Neural cell (in vitro differentiated cells): ENCODE measurements at regions not wholly inside any gene's neighbourhood (a gene's known extent, or its start where the extent isn't known, plus 50 kb on each side); places are given as distances from the start of the nearest gene placed in this dataset.

ENCODE experiments used
- H2AFZ ChIP-seq: fragments of 200-600, 300-800 bp; sonication (generic), shearing (Covaris generic); 2 replicates; pipeline ENCODE4 v1.6.0; 2014; ENCODE audit warnings: low read depth, mild to moderate bottlenecking, antibody characterized with exemption, low read length, moderate library complexity
- H3F3A ChIP-seq: fragments of 200-600 bp; shearing (Covaris generic); 2 replicates; pipeline ENCODE4 v1.6.1; 2016; ENCODE audit warnings: mild to moderate bottlenecking, moderate library complexity, mixed read lengths, antibody characterized with exemption, low read length; ENCODE audit not compliant: insufficient read depth, poor library complexity, severe bottlenecking
- H3K27ac ChIP-seq: fragments of 200-600, 300-800 bp; sonication (generic), shearing (Covaris generic); 2 replicates; pipeline ENCODE4 v1.5.1; 2014; ENCODE audit warnings: mild to moderate bottlenecking, low read length, moderate library complexity
- H3K27me3 ChIP-seq: fragments of 300-800, 200-600 bp; sonication (generic), shearing (Covaris generic); 2 replicates; pipeline ENCODE4 v1.6.0; 2014; ENCODE audit warnings: mild to moderate bottlenecking, low read depth, low read length, moderate library complexity; ENCODE audit not compliant: insufficient read depth
- H3K36me3 ChIP-seq: fragments of 300-800, 200-600 bp; sonication (generic), shearing (Covaris generic); 2 replicates; pipeline ENCODE4 v1.5.1; 2014; ENCODE audit warnings: mild to moderate bottlenecking, antibody characterized with exemption, low read length, moderate library complexity; ENCODE audit not compliant: insufficient read depth
- H3K4me2 ChIP-seq: fragments of 300-800, 200-600 bp; sonication (generic), shearing (Covaris generic); 2 replicates; pipeline ENCODE4 v1.6.0; 2014; ENCODE audit warnings: mild to moderate bottlenecking, low read length
- H3K4me3 ChIP-seq: fragments of 300-800, 200-600 bp; sonication (generic), shearing (Covaris generic); 2 replicates; pipeline ENCODE4 v1.5.1; 2014; ENCODE audit warnings: mild to moderate bottlenecking, low read length, moderate library complexity
- H3K79me2 ChIP-seq: fragments of 200-600 bp; shearing (Covaris generic); replicated peaks from 2 replicates; pipeline ENCODE4 v1.6.0; 2014; ENCODE audit warnings: mild to moderate bottlenecking, low read length, moderate library complexity; ENCODE audit not compliant: insufficient read depth
- H3K9ac ChIP-seq: fragments of 300-800, 200-600 bp; sonication (generic), shearing (Covaris generic); 2 replicates; pipeline ENCODE4 v1.6.1; 2016; ENCODE audit warnings: mild to moderate bottlenecking, low read length, mixed read lengths
- H3K9me2 ChIP-seq: fragments of 200-600 bp; shearing (Covaris generic); 2 replicates; pipeline ENCODE4 v1.6.1; 2016; ENCODE audit warnings: mild to moderate bottlenecking, low read length, mixed read lengths; ENCODE audit not compliant: insufficient read depth
- H3K9me3 ChIP-seq: fragments of 200-600, 300-800 bp; sonication (generic), shearing (Covaris generic); 2 replicates; pipeline ENCODE4 v1.6.1; 2016; ENCODE audit warnings: mild to moderate bottlenecking, mixed run types, low read length, moderate library complexity, mixed read lengths
- H4K20me1 ChIP-seq: fragments of 200-600 bp; shearing (Covaris generic); 2 replicates; pipeline ENCODE4 v1.6.1; 2016; ENCODE audit warnings: mild to moderate bottlenecking, mixed run types; ENCODE audit not compliant: insufficient read depth
- CTCF ChIP-seq: fragments of 450-650 bp; IDR thresholded peaks from 2 replicates; pipeline ENCODE4 v1.5.1; 2014; ENCODE audit warnings: antibody characterized with exemption, mild to moderate bottlenecking, moderate library complexity; ENCODE audit not compliant: poor library complexity, severe bottlenecking
- EP300 ChIP-seq: fragments of 450-650 bp; conservative IDR thresholded peaks from 2 replicates; pipeline ENCODE4 v1.6.1; 2014; ENCODE audit warnings: antibody characterized with exemption, mild to moderate bottlenecking, moderate library complexity; ENCODE audit not compliant: poor library complexity, severe bottlenecking
- EZH2 ChIP-seq: fragments of 200-600, 300-800 bp; shearing (Covaris generic), sonication (generic); IDR thresholded peaks from 2 replicates; pipeline ENCODE4 v1.6.1; 2014; ENCODE audit warnings: antibody characterized with exemption, low read length, borderline replicate concordance, mild to moderate bottlenecking; ENCODE audit not compliant: insufficient read depth, poor library complexity, severe bottlenecking
- MXI1 ChIP-seq: fragments of 450-650 bp; conservative IDR thresholded peaks from 2 replicates; pipeline ENCODE4 v1.6.1; 2014; ENCODE audit warnings: antibody characterized with exemption, mild to moderate bottlenecking; ENCODE audit not compliant: poor library complexity, severe bottlenecking
- POLR2AphosphoS5 ChIP-seq: IDR thresholded peaks from 2 replicates; pipeline ENCODE4 v1.6.1; 2012
- RAD21 ChIP-seq: fragments of 450-650 bp; conservative IDR thresholded peaks from 2 replicates; pipeline ENCODE4 v1.6.1; 2014; ENCODE audit warnings: antibody characterized with exemption, mild to moderate bottlenecking, moderate library complexity
- REST ChIP-seq: IDR thresholded peaks from 2 replicates; pipeline ENCODE4 v1.6.1; 2012; ENCODE audit warnings: borderline replicate concordance
- SMC3 ChIP-seq: fragments of 450-650 bp; conservative IDR thresholded peaks from 2 replicates; pipeline ENCODE4 v1.6.1; 2014; ENCODE audit warnings: antibody characterized with exemption, mild to moderate bottlenecking, moderate library complexity; ENCODE audit not compliant: poor library complexity
- TAF1 ChIP-seq: IDR thresholded peaks from 2 replicates; pipeline ENCODE4 v1.6.1; 2012; ENCODE audit warnings: low read depth

- Histone ChIP-seq H3K9ac (no peak overlapping the region), H3K27me3 (no peaks in the 10 kb centered on the region), H3K4me3 (no peak overlapping the region), H3F3A (no peaks in the 10 kb centered on the region), H4K20me1 (no peaks in the 10 kb centered on the region), H3K79me2 (no peaks in the 10 kb centered on the region), H3K4me2 (no peak overlapping the region), H3K36me3 (no peaks in the 10 kb centered on the region), H2AFZ (no peak overlapping the region), H3K9me3 (no peaks in the 10 kb centered on the region), H3K9me2 (no peaks in the 10 kb centered on the region), H3K27ac (no peak overlapping the region)
- peak; percentile 80 for TF ChIP-seq EP300
- TF ChIP-seq POLR2AphosphoS5: peak; percentile 51
- TF ChIP-seq SMC3: no peak
Observed at GRCh38 chr13:57507752-57508463, 123.6 kb upstream of the PCDH17 start.

- TF ChIP-seq EP300 (no peak), TAF1 (no peak), POLR2AphosphoS5 (no peak), REST (no peak), MXI1 (no peak), RAD21 (no peak), SMC3 (no peak), EZH2 (no peak), CTCF (no peak)
- no peaks in the 10 kb centered on the region for H3K79me2 ChIP-seq
- no peak overlapping the region for H2AFZ ChIP-seq
- no peaks in the 10 kb centered on the region for H3F3A ChIP-seq
- no peaks in the 10 kb centered on the region for H3K27me3 ChIP-seq
- H3K9ac ChIP-seq: no peak overlapping the region
- no peaks in the 10 kb centered on the region for H3K9me2 ChIP-seq
- H4K20me1 ChIP-seq: no peaks in the 10 kb centered on the region
- H3K4me2 ChIP-seq: no peak overlapping the region
- no peak overlapping the region for H3K27ac ChIP-seq
- H3K36me3 ChIP-seq: no peaks in the 10 kb centered on the region
- H3K9me3 ChIP-seq: no peaks in the 10 kb centered on the region
- H3K4me3 ChIP-seq: no peak overlapping the region
Observed at GRCh38 chr13:57511603-57512002, 119.9 kb upstream of the PCDH17 start.
